Skeletal muscle tissue (tissue), 3 donors: ENCODE measurements at regions not wholly inside any gene's neighbourhood (a gene's known extent, or its start where the extent isn't known, plus 50 kb on each side); places are given as distances from the start of the nearest gene placed in this dataset.

Source experiments
- H3K27ac ChIP-seq: one replicate; pipeline ENCODE4 v1.7.0; 2013; ENCODE audit warnings: mild to moderate bottlenecking, low read depth, low read length, inconsistent platforms
- H3K27me3 ChIP-seq, 3 donors: one replicate each; pipeline ENCODE4 v1.7.0; 2013; ENCODE audit warnings: low read length in 3 of 3; ENCODE audit not compliant: control insufficient read depth in 3 of 3, insufficient read depth in 3 of 3
- H3K36me3 ChIP-seq, 3 donors: one replicate each; pipeline ENCODE4 v1.7.0; 2013; ENCODE audit warnings: low read length in 3 of 3; ENCODE audit not compliant: control insufficient read depth in 3 of 3, insufficient read depth in 3 of 3
- H3K4me1 ChIP-seq, 3 donors: one replicate each; pipeline ENCODE4 v1.7.0; 2013; ENCODE audit warnings: low read length in 3 of 3, mild to moderate bottlenecking in 3 of 3; ENCODE audit not compliant: control insufficient read depth in 3 of 3, insufficient read depth in 3 of 3
- H3K4me3 ChIP-seq, 3 donors: one replicate each; pipeline ENCODE4 v1.7.0; 2013; ENCODE audit warnings: low read length in 3 of 3
- H3K9ac ChIP-seq, 3 donors: one replicate each; pipeline ENCODE4 v1.7.0; 2013; ENCODE audit warnings: low read length in 3 of 3, mild to moderate bottlenecking in 3 of 3, moderate library complexity in 2 of 3, low read depth in 1 of 3
- H3K9me3 ChIP-seq, 3 donors: one replicate each; pipeline ENCODE4 v1.7.0; 2013; ENCODE audit warnings: low read length in 3 of 3; ENCODE audit not compliant: control insufficient read depth in 3 of 3
- donor health status: Osteomylitis.

DNA sequence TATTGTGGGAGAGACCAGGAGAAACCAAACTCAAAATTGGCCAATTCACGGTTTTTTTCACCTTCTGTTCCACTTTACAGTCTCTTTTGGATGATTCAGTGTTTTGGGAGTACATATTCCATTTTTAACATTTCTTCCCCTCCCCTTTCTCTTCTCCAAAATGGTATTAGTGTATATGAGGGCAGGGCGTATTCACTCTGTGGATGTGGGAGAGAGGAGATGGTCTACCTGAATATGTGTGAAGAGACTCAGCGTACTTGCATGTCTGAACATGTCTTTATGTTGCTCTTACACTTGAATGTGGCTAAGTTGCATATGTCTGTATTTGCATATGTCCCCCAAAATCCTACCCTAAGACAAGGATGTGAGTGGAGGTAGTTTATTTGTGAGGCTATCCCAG lies 291.0 kb upstream of the PPP2R3A start:
- no peaks in the 10 kb centered on the region for H3K9me3 ChIP-seq
- no peak overlapping the region for H3K27ac ChIP-seq
- no peaks in the 10 kb centered on the region for H3K36me3 ChIP-seq
- no peak overlapping the region for H3K4me3 ChIP-seq
- H3K4me1 ChIP-seq, result no peaks in the 10 kb centered on the region
- no peaks in the 10 kb centered on the region for H3K27me3 ChIP-seq
- H3K9ac ChIP-seq, result no peak overlapping the region

- Histone ChIP-seq H3K27ac (no peak overlapping the region), H3K9ac (no peak overlapping the region), H3K36me3 (no peaks in the 10 kb centered on the region), H3K9me3 (peaks cover 0 to 5% (median 3%) of the 10 kb centered on the region in 3 donors), H3K27me3 (no peaks in the 10 kb centered on the region), H3K4me3 (no peak overlapping the region), H3K4me1 (no peaks in the 10 kb centered on the region)
Measured at GRCh38 chr3:135678386-135678785, 287.1 kb upstream of the PPP2R3A start.

GRCh38 chr3:135688003-135688402 lies 277.5 kb upstream of the PPP2R3A start:
- Histone ChIP-seq H3K27me3 (no peaks in the 10 kb centered on the region), H3K27ac (no peak overlapping the region), H3K4me3 (no peak overlapping the region), H3K9me3 (peaks cover 0 to under 1% (median 0%) of the 10 kb centered on the region in 3 donors), H3K36me3 (no peaks in the 10 kb centered on the region), H3K4me1 (no peaks in the 10 kb centered on the region), H3K9ac (no peak overlapping the region)

DNA sequence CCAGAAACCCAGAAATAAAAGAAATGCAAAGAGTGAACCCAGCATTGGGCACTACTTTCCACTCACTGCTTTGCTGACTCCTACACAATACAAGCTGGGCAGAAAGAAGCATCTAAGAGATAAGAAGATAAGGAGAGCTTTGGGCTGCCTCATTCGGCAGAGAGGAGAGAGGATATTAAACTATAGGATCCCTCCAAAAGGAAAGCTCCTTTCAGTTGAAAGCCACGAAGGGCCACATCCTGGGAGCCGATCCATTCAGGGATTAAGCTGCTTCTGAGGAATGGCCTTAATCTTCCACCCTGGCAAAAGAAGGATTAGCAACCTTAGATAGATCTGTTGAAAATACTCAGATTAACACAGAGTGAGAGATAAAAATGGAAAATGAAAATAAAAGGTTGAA lies 274.9 kb upstream of the PPP2R3A start:
- no peaks in the 10 kb centered on the region for H3K4me1 ChIP-seq
- H3K9ac ChIP-seq, result no peak overlapping the region
- no peaks in the 10 kb centered on the region for H3K9me3 ChIP-seq
- no peaks in the 10 kb centered on the region for H3K27me3 ChIP-seq
- H3K27ac ChIP-seq, result no peak overlapping the region
- H3K4me3 ChIP-seq, result no peak overlapping the region
- H3K36me3 ChIP-seq, result no peaks in the 10 kb centered on the region

DNA sequence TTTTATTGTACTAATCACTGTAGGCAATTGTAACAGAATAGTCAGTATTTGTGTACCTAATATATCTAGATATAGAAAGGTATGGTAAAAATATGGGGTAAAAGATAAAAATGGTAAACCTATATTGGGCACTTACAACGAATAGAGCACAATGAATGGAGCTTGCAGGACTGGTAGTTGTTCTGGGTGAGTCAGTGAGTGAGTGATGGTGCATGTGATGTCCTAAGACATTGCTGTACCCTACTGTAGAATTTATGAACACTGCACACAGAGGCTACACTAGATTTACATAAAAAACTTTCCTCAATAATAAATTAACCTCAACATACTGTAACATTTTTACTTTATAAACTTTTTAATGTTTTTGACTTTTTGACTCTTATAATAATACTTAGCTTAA lies 274.3 kb upstream of the PPP2R3A start:
- Histone ChIP-seq H3K27ac (no peak overlapping the region), H3K9me3 (no peaks in the 10 kb centered on the region), H3K4me1 (no peaks in the 10 kb centered on the region), H3K36me3 (no peaks in the 10 kb centered on the region), H3K9ac (no peak overlapping the region), H3K27me3 (no peaks in the 10 kb centered on the region), H3K4me3 (no peak overlapping the region)

GRCh38 chr3:135694142-135694541 lies 271.4 kb upstream of the PPP2R3A start:
- Histone ChIP-seq H3K27me3 (no peaks in the 10 kb centered on the region), H3K27ac (no peak overlapping the region), H3K4me1 (no peaks in the 10 kb centered on the region), H3K9ac (no peak overlapping the region), H3K4me3 (no peak overlapping the region), H3K9me3 (no peaks in the 10 kb centered on the region), H3K36me3 (no peaks in the 10 kb centered on the region)

DNA sequence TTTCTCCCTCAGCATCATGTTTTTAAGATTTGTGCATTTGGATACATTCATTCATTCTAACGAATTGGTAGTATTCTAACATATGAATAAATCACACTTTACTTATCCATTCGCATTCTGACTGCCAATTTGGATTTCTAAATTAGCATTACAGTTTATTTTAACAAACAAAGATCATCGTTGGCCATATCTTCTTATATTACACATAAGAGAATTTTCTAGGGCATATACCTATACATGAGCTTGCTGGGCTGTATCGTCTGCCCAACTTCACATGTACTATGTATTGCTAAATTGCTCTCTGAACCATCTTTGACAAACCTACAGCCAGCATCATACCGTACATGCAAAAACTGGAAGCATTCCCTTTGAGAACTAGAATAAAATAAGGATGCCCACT lies 265.8 kb upstream of the PPP2R3A start:
- H3K9ac ChIP-seq, result no peak overlapping the region
- no peaks in the 10 kb centered on the region for H3K4me1 ChIP-seq
- H3K4me3 ChIP-seq, result no peak overlapping the region
- H3K27ac ChIP-seq, result no peak overlapping the region
- H3K36me3 ChIP-seq, result no peaks in the 10 kb centered on the region
- H3K27me3 ChIP-seq, result no peaks in the 10 kb centered on the region
- no peaks in the 10 kb centered on the region for H3K9me3 ChIP-seq

- Histone ChIP-seq H3K36me3 (no peaks in the 10 kb centered on the region), H3K9ac (no peak overlapping the region), H3K4me3 (no peak overlapping the region), H3K27ac (no peak overlapping the region), H3K9me3 (no peaks in the 10 kb centered on the region), H3K27me3 (no peaks in the 10 kb centered on the region), H3K4me1 (no peaks in the 10 kb centered on the region)
Measured at GRCh38 chr3:135706758-135707375, 258.7 kb upstream of the PPP2R3A start.

DNA sequence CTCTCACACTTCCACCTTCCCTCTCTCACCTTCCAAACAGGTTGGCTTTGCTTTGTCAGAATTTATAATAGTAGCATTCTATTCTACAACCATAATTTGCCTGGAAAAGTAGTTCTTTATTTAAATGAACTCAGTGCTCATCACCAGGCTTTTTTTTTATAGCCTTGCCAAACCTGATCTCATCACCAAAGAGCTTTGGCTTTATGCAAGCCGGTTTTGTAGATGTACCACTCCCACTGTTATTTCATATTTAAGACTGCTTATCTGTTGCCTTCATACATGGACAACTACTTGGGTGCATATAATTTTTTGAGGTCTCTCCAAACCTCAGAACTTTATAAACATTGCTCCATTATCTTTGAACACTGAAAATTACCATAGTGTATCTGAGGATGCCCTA lies 246.1 kb upstream of the PPP2R3A start:
- Histone ChIP-seq H3K4me1 (no peaks in the 10 kb centered on the region), H3K27ac (no peak overlapping the region), H3K27me3 (no peaks in the 10 kb centered on the region), H3K9ac (no peak overlapping the region), H3K4me3 (no peak overlapping the region), H3K36me3 (no peaks in the 10 kb centered on the region), H3K9me3 (peaks cover 0 to 2% (median 2%) of the 10 kb centered on the region in 3 donors)

DNA sequence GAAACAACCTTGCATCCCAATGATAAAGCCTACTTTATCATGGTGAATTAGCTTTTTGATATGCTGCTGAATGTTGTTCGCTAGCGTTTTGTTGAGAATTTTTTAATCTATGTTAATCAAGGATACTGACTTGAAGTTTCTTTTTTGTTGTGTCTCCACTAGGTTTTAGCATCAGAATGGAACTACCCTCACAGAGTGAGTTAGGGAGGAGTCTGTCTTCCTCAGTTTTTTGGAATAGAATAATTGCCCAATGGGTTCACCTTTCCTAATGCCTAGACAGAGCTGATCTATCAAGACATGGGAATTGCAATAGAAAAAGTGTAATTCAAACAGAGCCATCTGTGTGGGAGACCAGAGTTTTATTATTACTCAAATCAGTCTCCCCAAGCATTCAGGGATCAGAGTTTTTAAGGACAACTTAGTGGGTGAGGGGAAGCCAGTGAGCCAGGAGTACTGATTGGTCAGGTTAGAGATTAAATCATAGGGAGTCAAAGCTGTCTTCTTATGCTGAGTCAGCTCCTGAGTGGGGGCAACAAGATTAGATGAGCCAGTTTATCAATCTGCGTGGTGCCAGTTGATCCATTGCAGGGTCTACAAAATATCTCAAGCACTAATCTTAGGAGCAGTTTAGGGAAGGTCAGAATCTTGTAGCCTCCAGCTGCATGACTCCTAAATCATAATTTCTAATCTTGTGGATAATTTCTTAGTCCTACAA lies 237.4 kb upstream of the PPP2R3A start:
- Histone ChIP-seq H3K9ac (no peak overlapping the region), H3K27ac (no peak overlapping the region), H3K9me3 (peaks cover 0 to 13% (median 3%) of the 10 kb centered on the region in 3 donors), H3K4me1 (no peaks in the 10 kb centered on the region), H3K36me3 (no peaks in the 10 kb centered on the region), H3K4me3 (no peak overlapping the region), H3K27me3 (no peaks in the 10 kb centered on the region)
